Mammary epithelial cell (primary cell): ENCODE measurements at regions not wholly inside any gene's neighbourhood (a gene's known extent, or its start where the extent isn't known, plus 50 kb on each side); places are given as distances from the start of the nearest gene placed in this dataset.

Experiments used
- CTCF ChIP-seq, 2 donors: IDR thresholded peaks in 1 of 2; conservative IDR thresholded peaks in 1 of 2; 2 replicates each; pipeline ENCODE4 v1.5.1; 2011 to 2012; ENCODE audit warnings: inconsistent platforms in 2 of 2, low read length in 2 of 2, mild to moderate bottlenecking in 2 of 2, control low read depth in 1 of 2, low read depth in 1 of 2; ENCODE audit not compliant: insufficient read depth in 1 of 2; ENCODE audit errors: extremely low read depth in 1 of 2
- EZH2 ChIP-seq: IDR thresholded peaks from 2 replicates; pipeline ENCODE4 v1.6.1; 2012; ENCODE audit warnings: low read length, inconsistent platforms, borderline replicate concordance

GRCh38 chr16:76856112-76856511 is 334.9 kb upstream of the MON1B start:
- TF ChIP-seq CTCF (conservative IDR thresholded peaks at IDR 0.05 in 1 of 2, IDR thresholded peaks at IDR 0.05 in 1 of 2; ENCODE audit: extremely low read depth in 1 of 2, insufficient read depth in 1 of 2, low read depth in 1 of 2, low read length in 2 of 2), result no peak
- TF ChIP-seq EZH2, result no peak
